ENCODE measurements at regions not wholly inside any gene's neighbourhood (a gene's known extent, or its start where the extent isn't known, plus 50 kb on each side); places are given as distances from the start of the nearest gene placed in this dataset.
"Not testable (repeated sequence)": the region's sequence is repeated elsewhere in the genome, so short reads cannot be mapped to it uniquely, and the experiment has no call there.

DNA sequence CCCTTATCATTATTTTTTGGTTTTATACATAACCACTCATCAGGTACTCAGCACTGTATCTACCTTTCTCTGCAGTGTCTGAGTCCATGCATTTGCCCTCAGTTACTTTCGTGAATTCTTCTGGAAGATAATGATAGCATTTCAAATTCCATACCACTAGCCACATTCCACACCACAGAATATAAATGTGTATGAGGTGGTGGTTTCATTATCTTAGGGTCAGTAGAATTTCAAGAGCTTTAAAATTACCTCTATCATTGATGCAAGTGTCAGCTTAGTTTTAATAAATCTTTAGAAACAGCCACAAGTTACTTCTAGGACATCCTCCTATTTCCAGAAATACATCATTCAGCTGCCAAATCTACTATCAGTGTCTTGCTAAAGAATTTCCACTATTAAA is 1578.3 kb downstream of the OLFM4 start:
- Mint-ChIP-seq H3K27ac (ENCODE audit: unreplicated experiment) (no peak overlapping the region), H3K27me3 (ENCODE audit: unreplicated experiment) (peaks cover 1% of the 10 kb centered on the region), H3K4me3 (ENCODE audit: unreplicated experiment) (no peak overlapping the region), H3K36me3 (ENCODE audit: low read depth, unreplicated experiment) (no peaks in the 10 kb centered on the region), H3K9me3 (ENCODE audit: unreplicated experiment) (no peaks in the 10 kb centered on the region), H3K4me1 (ENCODE audit: unreplicated experiment) (no peaks in the 10 kb centered on the region)
- no peak for DNase-seq (ENCODE audit: low spot score)
- no peak for TF ChIP-seq CTCF (IDR thresholded peaks at IDR 0.05; ENCODE audit: unreplicated experiment)

DNA sequence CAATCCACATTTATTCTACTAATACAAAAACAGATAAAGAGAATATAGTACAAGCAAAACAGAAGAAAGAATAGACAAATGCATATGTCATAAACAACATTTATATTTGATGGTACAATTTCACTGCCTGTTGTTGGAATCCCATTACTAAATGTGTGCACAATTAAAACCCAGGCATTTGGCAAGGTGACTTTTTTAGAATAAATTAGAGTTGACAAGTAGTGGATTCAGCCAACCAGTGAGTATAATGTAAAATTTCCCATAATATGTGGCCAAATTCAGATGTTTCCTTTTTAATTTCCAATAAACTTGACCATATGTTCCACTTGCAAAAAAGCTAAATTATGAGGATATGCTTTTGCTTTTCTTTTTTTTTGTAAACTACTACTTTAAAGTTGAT is 1578.8 kb downstream of the OLFM4 start:
- H3K27ac Mint-ChIP-seq (ENCODE audit: unreplicated experiment): no peak overlapping the region
- no peaks in the 10 kb centered on the region for H3K4me1 Mint-ChIP-seq (ENCODE audit: unreplicated experiment)

GRCh38 chr13:54611390-54611789 is 1582.8 kb downstream of the OLFM4 start:
- Mint-ChIP-seq H3K36me3 (ENCODE audit: low read depth, unreplicated experiment) (no peaks in the 10 kb centered on the region), H3K4me1 (ENCODE audit: unreplicated experiment) (no peaks in the 10 kb centered on the region), H3K9me3 (ENCODE audit: unreplicated experiment) (no peaks in the 10 kb centered on the region), H3K27me3 (ENCODE audit: unreplicated experiment) (peaks cover 1% of the 10 kb centered on the region), H3K27ac (ENCODE audit: unreplicated experiment) (no peak overlapping the region), H3K4me3 (ENCODE audit: unreplicated experiment) (no peak overlapping the region)
- no peak for TF ChIP-seq CTCF (IDR thresholded peaks at IDR 0.05; ENCODE audit: unreplicated experiment)
- DNase-seq (ENCODE audit: low spot score): no peak

More for the DNA sequence above, 1578.8 kb downstream of the OLFM4 start:
- Mint-ChIP-seq H3K9me3 (ENCODE audit: unreplicated experiment) (no peaks in the 10 kb centered on the region), H3K36me3 (ENCODE audit: low read depth, unreplicated experiment) (no peaks in the 10 kb centered on the region), H3K27me3 (ENCODE audit: unreplicated experiment) (peaks cover 1% of the 10 kb centered on the region), H3K4me3 (ENCODE audit: unreplicated experiment) (no peak overlapping the region)
- no peak for DNase-seq (ENCODE audit: low spot score)
- TF ChIP-seq CTCF (IDR thresholded peaks at IDR 0.05; ENCODE audit: unreplicated experiment): no peak

GRCh38 chr13:54614726-54615125 is 1586.1 kb downstream of the OLFM4 start:
- H3K4me1 Mint-ChIP-seq (ENCODE audit: unreplicated experiment): no peaks in the 10 kb centered on the region
- H3K36me3 Mint-ChIP-seq (ENCODE audit: low read depth, unreplicated experiment): no peaks in the 10 kb centered on the region
- H3K27ac Mint-ChIP-seq (ENCODE audit: unreplicated experiment): no peak overlapping the region
- no peaks in the 10 kb centered on the region for H3K9me3 Mint-ChIP-seq (ENCODE audit: unreplicated experiment)
- TF ChIP-seq CTCF (IDR thresholded peaks at IDR 0.05; ENCODE audit: unreplicated experiment): no peak
- H3K27me3 Mint-ChIP-seq (ENCODE audit: unreplicated experiment): no peaks in the 10 kb centered on the region
- DNase-seq (ENCODE audit: low spot score): no peak
- no peak overlapping the region for H3K4me3 Mint-ChIP-seq (ENCODE audit: unreplicated experiment)

DNA sequence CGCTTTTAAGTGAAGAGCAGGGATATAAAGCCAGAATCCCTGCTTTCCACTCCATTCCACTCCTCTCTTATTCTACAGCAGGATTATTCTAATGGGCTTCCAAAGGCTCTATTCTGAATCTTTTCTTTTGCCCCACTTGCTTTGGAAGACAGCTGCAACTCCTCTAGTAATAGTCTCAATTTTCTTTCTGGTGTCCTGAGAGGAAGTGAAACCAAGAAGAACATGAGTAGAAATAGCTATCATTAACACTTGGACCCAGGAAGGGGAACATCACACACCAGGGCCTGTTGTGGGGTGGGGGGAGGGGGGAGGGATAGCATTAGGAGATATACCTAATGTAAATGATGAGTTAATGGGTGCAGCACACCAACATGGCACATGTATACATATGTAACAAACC is 1597.9 kb downstream of the OLFM4 start:
- H3K27ac Mint-ChIP-seq (ENCODE audit: unreplicated experiment): not testable (repeated sequence)

More for the DNA sequence above, 1597.9 kb downstream of the OLFM4 start:
- not testable (repeated sequence) for H3K9me3 Mint-ChIP-seq (ENCODE audit: unreplicated experiment); H3K27me3 Mint-ChIP-seq (ENCODE audit: unreplicated experiment); H3K36me3 Mint-ChIP-seq (ENCODE audit: low read depth, unreplicated experiment); DNase-seq (ENCODE audit: low spot score); H3K4me3 Mint-ChIP-seq (ENCODE audit: unreplicated experiment); H3K4me1 Mint-ChIP-seq (ENCODE audit: unreplicated experiment)
